Kasumi-1 (cell line): ENCODE measurements at regions not wholly inside any gene's neighbourhood (a gene's known extent, or its start where the extent isn't known, plus 50 kb on each side); places are given as distances from the start of the nearest gene placed in this dataset.

Source experiments
- DNase-seq, 2 experiments: peaks; one replicate each; lab custom pipeline; 2025; lab: John Stamatoyannopoulos, UW

DNA sequence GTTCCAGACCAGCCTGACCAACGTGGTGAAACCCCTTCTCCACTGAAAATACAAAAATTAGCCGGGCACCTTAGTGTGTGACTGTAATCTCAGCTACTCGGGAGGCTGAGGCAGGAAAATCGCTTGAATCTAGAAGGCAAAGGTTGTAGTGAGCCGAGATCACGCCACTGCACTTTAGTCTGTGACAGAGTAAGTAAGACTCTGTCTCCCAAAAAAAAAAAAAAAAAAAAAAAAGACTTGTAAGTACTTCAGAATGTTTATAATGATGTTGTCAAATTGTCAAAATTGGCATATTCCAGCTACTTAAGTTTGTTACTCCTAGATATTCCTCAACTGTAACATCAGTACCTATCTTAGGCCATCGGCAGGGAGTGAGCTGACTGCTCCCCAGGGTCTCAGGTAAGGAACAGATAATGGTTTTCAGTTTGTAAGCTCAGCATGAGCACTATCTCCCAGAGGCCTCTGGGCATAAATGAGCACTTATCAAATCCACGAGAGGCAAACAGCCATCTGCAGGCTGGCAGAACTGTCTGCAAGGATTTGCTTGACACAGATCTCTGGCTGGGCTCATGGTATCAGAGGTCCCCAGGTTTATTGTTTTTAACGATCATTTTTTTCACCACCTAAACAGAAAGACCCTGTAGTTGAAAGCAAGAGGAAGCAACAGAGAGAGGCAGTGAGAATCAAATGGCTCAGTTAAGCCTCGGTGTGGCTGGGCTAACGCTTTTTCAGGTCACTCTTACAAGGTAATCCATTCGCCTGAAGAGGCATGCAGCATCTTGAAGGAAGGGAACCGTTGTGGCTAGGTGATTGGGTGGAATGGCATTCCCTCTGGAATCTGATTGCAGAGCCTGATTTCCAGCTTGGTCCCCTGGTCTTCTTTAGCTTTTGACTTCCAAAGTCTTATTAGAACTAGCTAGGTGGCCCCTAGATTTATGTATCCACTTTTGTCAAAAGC is 115.9 kb downstream of the LY86 start:
- DNase-seq, result no peak

DNA sequence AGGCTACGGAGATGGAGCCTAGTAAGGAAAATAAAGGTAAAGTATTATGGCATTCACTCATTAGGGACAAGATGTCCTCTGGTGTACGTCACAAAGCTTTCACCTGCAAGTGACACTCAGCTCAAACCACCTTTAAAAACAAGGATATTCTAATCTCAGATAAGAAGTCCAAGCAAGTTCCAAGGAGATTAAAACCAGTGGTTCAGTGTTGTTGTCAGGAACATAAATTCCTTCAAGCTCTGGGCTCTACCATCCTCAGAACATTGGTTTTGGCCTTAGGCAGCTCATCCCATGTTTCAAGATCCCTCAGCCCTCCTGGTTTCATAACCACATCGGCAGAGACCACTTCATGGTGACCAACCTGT is 116.5 kb downstream of the LY86 start:
- no peak for DNase-seq

DNA sequence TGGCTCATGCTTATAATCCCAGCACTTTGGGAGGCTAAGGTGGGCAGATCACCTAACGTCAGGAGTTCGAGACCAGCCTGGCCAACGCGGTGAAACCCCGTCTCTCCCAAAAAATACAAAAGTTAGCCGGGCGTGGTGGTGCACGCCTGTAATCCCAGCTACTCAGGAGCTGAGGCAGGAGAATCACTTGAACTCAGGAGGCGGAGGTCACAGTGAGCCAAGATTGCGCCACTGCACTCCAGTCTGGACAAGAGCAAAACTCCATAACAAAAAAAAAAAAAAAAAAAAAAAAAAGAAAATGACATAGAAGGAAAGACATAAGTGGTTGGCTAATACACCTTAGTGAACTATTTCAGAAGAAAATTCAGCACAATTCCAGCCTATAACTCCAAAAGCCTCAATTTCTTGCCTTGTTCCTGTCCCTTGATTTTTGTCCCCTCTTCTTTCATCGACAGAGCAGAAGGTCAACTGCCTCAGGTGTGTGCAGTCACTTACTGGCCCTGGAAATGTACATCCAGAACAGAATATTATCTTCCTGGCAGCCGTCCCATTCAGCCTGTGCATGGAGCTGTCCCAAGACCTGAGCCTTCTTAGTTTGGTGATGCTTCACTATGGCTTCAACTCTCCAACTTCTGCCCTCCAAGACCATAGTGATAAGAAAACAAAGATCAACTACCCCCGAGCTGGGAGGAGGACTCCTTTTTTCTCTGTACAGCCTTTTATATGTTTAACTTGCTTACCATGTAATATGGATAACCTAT is 117.6 kb downstream of the LY86 start:
- no peak for DNase-seq

DNA sequence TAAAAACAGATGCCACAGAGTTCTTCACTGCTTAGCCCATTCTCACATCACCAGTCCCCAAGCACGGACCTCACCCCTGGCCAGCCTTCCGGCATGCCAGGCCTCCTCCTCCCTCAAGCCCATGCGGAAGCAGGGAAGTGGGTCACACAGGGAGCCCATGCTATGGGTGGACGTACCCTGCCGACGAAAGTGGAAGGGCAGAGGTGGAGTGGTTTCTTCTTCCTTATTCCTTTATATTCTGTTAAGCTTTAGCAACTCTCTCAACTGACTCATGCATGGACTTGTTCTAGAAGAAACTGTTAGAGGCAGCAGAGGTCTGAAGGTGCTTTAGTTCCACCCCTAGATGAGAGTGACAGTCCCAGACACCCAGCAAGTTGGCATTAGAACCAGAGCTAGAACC is 118.6 kb downstream of the LY86 start:
- no peak for DNase-seq

DNA sequence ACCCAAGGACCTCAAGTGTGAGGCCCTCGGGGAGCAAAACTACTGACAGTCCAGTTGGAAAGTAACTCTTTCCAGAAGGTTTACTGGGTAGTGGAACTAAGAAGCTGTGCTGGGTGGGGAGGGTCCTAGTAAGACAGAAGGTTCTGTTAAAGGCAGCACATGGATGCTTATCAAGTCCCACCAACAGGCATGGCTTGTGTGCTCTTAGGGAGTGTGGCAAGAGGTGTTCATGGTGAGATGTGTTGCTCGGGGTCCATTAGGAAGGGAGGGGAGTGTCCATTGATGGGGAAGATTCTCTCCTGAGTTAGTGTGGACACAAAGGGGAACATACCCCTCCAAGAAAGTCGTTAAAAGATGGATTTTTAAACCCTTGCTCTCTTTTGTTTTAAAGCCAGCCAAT is 120.6 kb downstream of the LY86 start:
- no peak for DNase-seq

DNA sequence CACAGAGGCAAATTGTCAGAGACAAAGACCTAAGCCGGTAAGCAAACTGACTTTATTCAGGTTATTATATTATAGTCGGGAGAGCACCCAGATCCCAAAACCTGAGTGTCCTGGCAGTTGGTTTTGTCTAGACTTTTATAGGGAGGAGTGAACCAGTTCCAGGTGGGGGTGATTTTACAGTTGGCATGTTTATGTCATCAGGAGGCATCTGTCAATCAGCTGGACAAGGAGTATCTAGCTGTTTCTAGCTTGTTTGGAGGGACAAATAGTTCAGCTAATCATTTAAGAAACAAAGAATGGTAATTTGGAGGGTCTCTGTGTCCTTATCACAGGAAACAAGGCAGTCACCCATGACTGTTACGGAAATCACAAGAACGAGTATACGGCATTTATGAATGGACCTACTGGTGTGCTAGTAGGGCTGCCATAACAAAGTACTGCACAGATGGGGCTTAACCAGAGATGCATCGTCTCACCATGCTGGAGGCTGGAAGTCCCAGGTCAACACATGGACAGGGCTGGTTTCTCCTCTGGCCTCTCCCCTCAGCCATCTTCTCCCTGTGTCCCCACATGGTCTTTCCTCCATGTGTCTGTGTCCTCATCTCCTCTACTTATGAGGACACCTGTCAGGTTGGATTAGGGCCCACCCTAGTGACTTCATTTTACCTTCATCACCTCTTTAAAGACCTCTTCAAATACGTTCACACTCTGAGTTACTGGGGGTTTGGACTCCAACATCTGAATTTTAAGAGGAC is 122.7 kb downstream of the LY86 start:
- no peak for DNase-seq

DNA sequence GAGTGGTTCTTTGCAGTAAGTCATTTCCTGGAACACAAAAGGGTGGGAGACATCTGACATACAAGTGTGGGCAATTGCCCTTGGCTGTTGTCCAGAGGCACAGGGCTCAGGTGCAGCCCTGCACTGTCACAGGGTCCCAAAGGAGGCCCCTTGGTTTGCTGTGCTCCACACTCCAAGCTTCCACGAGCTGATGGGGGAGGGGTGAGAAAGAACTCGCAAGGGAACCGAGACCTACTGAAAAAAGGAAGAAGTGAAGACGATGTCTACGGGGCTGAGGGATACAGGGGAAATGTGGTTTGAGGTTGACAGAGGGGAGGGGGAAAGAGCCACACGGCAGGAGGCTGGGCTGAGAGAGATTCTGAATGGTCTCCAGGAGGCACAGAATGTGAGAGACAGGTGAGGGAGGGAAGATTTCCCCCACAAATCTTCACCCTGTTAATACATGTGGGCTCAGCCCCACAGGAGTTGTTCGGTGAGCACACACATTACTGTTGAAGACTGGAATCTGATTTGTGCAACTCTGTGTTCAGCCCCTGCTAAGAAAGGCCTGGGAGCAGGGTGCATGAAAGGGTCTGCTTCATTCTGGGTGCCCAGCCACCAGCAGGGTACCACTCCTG is 123.4 kb downstream of the LY86 start:
- peak; percentile 75 to 84 for DNase-seq

DNA sequence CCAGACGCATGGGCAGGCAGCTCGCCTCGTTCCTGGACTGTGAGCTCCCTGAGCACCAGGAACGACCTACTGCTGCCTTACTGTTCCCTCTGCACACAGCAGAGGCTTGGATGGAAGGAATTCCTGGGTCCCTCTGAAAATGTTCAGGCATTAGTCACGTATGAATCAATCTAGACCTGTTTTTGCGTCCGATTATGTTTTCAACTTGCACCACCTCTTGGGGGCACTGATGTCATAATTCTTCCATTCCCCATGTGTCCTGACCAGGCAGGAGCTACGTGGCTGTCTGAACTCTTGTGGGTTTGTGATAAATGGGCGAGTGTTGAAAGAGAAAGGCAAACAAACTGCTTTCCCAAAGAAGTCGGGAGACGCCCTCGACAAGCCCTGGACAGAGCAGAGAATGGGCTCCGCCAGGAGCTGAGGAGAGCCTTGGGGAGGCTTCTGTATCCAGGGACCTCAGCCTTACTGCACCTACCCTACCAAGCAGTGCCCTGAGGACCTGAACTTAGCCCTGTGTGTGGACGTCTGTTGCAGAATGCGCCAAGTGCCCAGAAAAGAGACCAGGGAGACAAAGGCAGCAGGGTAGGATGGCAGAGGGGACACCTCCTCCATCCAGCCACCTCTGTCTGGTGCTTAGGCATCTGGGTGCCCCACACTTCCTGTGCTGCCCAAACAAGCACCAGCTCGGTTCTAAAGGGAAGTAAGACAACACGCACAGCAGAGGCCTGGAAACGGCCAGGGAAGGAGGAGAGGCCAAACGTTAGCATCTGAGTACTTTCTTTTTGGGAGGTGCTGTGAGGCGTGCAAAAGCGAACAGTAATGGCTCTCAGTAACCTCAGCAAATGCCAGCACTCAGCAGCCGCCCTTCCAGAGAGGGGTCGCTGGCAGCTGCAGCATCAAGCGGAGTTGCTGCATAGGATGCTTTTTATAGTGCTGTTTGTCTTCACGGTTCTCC is 124.2 kb downstream of the LY86 start:
- peak; percentile 94 to 96 for DNase-seq

DNA sequence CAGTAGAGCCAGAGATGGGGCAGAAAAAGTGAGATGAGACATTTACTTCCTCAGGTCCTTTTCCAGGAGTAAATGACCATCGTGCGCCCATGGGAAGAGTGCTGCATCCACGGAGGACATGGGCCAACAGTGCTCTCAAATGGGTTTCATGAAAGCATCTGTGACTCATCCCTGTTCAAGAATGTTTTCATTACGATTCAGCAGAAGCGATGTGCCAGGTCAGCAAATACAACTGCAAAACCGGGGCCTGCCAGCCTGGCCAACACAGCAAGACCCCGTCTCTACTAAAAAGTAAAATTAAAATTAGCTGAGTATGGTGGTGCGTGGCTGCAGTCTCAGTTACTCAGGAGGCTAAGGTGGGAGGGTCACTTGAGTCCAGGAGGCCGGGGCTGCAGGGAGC is 125.1 kb downstream of the LY86 start:
- no peak for DNase-seq

DNA sequence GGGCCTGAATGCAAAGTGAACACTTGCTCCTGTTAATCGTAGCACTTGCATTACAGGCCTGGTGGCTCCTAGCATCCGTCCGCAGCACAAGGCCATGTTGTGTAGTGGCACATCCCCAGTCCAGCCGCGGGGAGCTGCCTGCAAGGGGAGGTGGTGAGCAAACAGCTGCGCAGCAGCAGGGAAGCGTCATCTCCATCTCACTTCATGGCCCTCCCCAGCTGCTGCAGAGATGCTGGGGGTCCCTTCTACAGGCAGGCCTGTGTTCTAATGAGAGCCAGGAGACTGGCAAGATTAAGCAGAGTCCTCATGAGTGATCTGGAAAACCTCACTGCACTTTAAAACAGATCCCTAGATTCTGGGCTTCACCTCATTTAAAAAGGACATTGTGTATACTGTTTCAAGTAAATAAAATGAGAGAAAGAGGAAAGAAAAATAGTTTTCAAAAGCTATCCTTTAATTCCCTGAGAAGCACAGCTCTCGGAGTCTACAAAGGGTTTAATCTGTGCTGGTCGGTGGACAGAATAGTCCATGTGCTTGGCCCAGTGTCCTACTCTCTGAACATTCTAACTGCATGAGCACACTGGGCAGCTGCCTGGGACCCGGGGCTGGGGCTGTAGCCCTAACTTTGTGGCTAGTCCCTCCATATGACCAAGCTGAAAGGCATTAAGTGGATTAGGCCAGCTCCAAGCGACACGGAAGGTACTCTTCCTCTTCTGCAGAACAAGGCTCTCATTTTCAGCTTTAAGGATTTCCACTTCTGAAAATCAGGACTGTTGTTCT is 125.8 kb downstream of the LY86 start:
- no peak for DNase-seq

DNA sequence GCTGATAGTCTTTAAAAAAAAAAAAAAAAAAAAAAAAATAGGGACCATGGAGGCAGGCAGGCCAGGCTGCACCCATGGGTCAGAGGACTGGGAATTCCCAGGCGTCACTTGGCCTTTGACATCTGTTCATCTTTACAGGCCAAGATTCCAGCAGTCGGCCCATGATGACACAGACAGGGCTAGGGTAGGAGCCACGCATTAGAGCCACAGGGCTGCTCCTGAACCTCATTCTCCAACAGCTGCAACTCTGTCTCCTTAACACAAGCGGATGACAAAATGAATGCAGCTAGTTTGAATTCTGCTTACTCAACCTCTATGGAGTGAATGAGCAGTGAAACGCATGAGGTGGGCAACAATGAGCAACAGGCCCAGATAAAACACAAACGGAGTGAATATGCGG is 126.4 kb downstream of the LY86 start:
- no peak for DNase-seq

DNA sequence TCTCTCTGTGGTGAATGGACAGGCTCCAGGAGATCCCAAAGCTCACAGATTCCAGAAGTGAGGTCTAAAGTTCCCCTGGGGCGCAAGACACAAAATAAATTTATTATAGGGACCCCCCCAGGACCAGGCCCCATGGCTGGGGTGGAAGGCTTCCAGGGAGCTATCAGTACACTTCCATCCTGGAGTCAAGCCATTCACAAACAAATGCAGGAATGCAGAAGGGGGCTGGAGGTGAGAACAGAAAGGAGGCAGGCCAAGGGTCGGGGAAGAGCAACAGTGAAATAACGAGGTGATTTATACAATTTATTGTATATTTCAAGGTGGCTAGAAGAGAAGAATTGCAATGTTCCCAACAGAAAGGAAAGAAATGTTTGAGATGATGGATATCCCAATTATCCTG is 126.9 kb downstream of the LY86 start:
- no peak for DNase-seq

DNA sequence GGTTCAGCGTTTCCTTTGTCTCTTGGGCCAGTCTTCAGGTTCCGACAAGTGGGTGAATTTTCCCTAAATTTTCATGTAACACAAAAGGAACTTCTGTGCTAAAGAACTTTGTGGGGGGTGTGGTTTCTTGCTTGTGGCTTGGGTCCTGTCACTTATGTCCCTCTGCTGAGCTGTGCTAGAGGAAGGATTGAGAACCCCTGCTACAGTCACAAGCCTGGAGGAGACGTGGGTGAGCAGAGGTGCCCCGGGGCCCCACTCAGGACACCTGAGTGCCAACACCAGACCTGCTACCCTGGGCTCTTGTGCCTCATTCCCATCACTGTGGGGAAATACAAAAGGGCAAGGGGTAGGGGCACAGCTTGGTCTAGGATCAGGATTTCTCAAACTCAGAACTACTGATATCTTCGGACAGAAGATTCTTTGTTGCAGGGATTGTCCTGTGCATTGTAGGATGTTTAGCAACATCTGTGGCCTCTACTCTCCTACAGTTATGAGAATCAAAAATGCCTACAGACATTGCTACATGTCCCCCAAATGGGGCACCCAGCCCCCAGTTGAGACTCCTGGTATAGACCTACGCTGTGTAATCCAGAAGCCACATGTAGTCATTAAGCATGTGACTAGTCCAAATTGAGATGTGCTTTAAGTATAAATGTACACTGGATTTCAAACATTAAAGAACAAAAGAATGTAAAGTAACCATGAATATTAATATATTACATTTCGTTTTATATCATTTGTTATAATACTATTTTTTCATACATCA is 128.7 kb downstream of the LY86 start:
- peak; percentile 57 to 65 for DNase-seq

DNA sequence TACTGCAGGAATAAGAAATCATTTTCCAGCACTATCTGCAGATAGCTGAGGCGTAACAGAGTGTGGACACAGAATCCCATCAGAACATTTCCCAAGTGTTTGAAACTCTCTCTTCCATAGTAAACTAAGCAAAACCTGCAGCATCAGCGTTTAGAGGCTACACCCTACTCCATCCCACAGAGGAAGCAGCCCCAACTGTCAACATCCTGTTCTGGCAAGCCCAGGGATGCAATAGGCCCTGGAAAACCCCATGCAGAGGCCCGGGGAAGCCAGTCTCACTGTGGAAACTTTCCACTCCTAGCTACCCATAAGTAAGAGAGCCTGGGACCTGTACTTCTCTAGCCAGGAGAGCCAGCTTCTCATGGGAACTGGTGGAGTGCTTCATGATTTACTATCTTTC is 129.4 kb downstream of the LY86 start:
- peak; percentile 91 to 94 for DNase-seq

DNA sequence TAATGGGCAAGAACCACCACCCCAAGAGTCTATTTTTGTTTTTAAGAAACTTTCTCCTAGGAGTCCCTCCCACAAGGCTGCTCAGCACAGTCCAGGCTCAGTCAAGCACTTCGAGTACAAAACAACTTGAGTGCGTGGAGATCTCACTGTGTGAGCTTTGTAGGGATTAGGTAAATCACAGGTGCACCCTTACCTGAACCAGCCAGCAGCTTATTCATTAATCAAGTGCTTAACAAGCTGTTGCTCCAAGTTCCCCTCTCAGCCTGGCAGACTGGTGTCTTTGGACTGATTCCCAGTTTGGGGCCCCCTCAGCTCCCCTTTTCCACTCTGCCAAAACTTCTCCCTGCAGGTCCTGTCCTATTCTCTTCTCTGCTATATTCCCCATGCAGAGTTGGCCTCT is 133.1 kb downstream of the LY86 start:
- DNase-seq, result peak; percentile 46 to 54

DNA sequence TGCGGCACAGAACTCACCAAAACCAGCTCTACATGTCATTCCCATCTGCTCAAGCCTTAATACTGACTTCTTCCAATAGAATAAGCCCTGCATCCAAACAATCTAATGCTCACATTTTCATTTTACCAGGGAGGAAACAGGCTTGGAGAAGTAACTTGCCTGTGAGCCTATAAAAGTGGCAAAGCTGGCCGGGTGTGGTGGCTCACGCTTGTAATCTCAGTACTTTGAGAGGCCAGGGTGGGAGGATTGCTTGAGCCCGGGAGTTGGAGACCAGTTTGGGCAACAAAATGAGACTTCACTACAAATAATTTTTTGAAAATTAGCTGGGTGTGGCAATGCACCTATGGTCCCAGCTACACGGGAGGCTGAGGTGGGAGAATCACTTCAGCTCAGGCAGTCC is 133.7 kb downstream of the LY86 start:
- no peak for DNase-seq

DNA sequence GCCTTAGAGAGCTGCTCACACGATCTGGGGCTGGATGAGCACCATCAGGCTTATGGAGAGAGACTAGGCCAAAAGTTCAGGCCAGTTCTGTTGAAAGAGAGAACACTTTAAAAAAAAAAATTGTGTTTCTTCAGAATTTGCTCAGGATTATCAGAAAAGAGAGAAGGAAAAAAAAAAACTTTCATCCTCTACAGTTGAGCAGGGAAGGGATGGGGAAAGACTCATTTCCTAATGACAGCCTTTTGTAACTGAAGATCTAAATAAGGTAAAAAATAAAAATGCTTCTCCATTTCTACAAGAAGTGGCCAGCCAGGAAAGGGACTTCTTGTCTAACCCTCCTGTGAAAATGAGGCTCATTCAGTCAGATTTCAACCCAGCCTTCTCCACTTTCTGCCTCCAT is 134.8 kb downstream of the LY86 start:
- peak; percentile 71 to 87 for DNase-seq

DNA sequence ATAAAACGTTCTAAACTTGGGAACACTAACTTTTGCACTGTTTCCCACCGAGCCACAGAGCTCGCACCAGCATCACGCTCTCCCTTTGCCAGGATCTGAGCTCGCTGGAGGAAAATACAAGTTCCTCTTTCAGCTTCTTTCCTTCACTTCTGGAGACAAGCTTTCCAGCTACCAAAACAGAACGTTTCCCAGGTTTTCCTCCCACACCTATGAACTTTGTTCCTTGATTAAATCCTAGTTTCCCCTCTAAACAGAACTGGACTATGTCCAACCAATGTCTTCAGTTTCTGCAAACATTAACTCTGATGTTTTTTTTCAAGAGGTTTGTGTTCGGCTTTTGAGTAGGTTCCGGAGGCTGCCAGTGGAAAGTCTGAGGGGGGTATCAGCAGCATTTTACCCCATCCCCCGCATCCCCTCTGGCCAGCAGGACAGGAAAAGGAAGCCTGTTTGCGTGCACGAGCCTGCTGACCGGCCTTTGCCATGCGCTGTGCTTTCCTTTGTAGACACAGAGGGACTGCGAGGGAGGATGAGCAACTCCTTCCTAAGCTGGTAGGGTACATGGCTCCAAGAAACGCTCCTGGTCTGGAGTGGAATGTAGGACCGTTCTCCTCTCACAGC is 135.5 kb downstream of the LY86 start:
- DNase-seq, result peak; percentile 85 to 87
